ENCODE measurements at regions not wholly inside any gene's neighbourhood (a gene's known extent, or its start where the extent isn't known, plus 50 kb on each side); places are given as distances from the start of the nearest gene placed in this dataset.
A peak's percentile ranks its signal among the peaks of the same experiment; 100 is the strongest.

GRCh38 chr4:102441978-102442911 is 58.9 kb upstream of the NFKB1 start:
- DNase-seq: no peak

- DNase-seq: no peak
Measured at GRCh38 chr4:102444752-102445151, 56.4 kb upstream of the NFKB1 start.

GRCh38 chr4:102445213-102445612 is 55.9 kb upstream of the NFKB1 start:
- no peak for DNase-seq

GRCh38 chr4:102447413-102447812 is 53.7 kb upstream of the NFKB1 start:
- DNase-seq: no peak

GRCh38 chr4:102449751-102450352 is 51.3 kb upstream of the NFKB1 start:
- peak; percentile 46 for DNase-seq

GRCh38 chr4:102451266-102451665 is 49.9 kb upstream of the NFKB1 start:
- DNase-seq: no peak

Measured in NCI-H774 (cell line).